GM18907 (cell line): ENCODE measurements at regions not wholly inside any gene's neighbourhood (a gene's known extent, or its start where the extent isn't known, plus 50 kb on each side); places are given as distances from the start of the nearest gene placed in this dataset.
A peak's percentile ranks its signal among the peaks of the same experiment; 100 is the strongest.
"Not testable (repeated sequence)": the region's sequence is repeated elsewhere in the genome, so short reads cannot be mapped to it uniquely, and the experiment has no call there.

Experiments
- ATAC-seq: cut with Tn5 transposase; IDR thresholded peaks from one replicate; pipeline ENCODE4 v1.9.1; 2021; ENCODE audit warnings: mild to moderate bottlenecking, moderate library complexity; ENCODE audit not compliant: unreplicated experiment

DNA sequence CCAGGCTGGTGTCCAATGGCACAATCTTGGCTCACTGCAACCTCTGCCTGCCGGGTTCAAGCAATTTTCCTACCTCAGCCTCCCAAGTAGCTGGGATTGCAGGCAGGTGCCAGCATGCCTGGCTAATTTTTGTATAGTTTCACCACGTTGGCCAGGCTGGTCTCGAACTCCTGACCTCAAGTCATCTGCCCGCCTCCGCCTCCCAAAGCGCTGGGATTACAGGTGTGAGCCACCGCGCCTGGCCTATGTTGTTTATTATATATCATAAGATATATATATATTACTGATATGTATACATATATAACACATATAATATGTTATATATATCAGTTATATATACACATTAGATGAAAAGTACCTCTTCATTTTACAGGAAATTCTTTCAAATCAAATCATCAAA, 914.7 kb downstream of the FOXD4L5 start:
- not testable (repeated sequence) for ATAC-seq

DNA sequence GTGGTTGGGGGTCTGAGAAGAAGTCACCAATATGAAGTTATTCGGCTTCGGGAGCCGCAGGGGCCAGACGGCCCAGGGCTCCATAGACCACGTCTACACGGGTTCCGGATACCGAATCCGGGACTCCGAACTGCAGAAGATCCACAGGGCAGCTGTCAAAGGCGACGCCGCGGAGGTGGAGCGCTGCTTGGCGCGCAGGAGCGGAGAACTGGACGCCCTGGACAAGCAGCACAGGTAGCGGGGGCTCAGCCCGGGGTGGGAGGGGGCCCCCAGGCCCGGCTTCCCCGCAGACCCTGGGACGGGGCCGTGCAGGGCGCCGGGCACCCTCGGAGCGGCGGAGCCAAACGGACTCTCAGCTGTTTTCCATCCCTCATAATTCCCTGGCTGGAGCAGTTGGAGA, 915.4 kb downstream of the FOXD4L5 start:
- ATAC-seq: not testable (repeated sequence)

- ATAC-seq: peak; percentile 100
Measured at GRCh38 chr9:64369114-64369513, 915.9 kb downstream of the FOXD4L5 start.

GRCh38 chr9:64368644-64368942, 916.4 kb downstream of the FOXD4L5 start:
- ATAC-seq: not testable (repeated sequence)

DNA sequence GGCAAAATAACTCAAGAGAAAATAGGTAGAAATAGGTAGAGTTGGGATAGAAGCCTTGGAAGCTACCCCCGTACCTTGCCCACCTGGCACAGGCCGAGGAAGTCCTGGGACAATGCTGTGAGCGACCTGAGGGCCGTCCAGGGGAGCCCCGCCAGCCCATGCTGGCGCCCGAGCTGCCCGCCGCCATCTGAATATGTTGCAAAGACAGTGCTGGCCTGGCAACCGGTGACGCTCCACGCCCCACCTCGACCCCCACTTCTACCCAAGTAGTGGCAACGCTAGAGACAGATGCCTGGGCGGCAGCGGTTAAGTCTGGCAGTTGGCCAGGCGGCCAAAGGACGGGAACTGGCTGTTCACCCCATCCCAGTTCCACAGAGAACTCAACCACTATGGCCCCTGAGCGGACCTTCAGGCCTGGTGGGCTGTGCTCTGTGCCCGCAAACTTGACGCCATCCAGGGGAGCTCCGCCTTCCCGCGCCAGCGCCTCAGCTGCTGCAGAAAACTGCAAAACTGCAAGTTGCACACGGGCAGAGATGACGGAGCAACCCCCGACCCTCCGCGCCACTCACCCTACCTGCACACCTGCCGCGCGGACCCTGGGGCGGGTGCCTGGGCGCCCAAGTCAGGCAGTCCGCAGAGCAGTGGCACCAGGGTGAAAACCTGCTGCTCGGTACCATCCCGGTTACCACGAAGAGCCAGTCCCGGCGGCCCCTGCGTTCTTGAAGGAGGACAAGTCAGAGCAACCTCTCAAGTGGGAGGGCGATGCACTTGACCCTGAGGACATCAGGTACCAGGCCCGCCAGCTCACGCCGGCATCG, 917.0 kb downstream of the FOXD4L5 start:
- ATAC-seq: not testable (repeated sequence)
